ENCODE measurements at regions not wholly inside any gene's neighbourhood (a gene's known extent, or its start where the extent isn't known, plus 50 kb on each side); places are given as distances from the start of the nearest gene placed in this dataset.

GRCh38 chr12:41846718-41847117, 298.0 kb downstream of the GXYLT1 start:
- TF ChIP-seq CTCF (IDR thresholded peaks at IDR 0.05) (no peak), POLR2AphosphoS5 (IDR thresholded peaks at IDR 0.05) (no peak)
